DOHH2 (cell line): ENCODE measurements at regions not wholly inside any gene's neighbourhood (a gene's known extent, or its start where the extent isn't known, plus 50 kb on each side); places are given as distances from the start of the nearest gene placed in this dataset.

Experiments used
- CTCF ChIP-seq: fragments of 200-600 bp; sonication (generic); IDR thresholded peaks from one replicate; pipeline ENCODE4 v1.5.1; 2014; ENCODE audit warnings: antibody characterized with exemption, mild to moderate bottlenecking, low read depth, low read length; ENCODE audit not compliant: poor library complexity, severe bottlenecking
- EZH2phosphoT487 ChIP-seq: fragments of 200-600 bp; sonication (generic); IDR thresholded peaks from 2 replicates; pipeline ENCODE4 v1.6.1; 2017; ENCODE audit warnings: borderline replicate concordance, mild to moderate bottlenecking, antibody characterized with exemption, low read length, moderate library complexity, mixed read lengths

- TF ChIP-seq CTCF = no peak
- TF ChIP-seq EZH2phosphoT487 = no peak
These were observed 117.7 kb downstream of the C3orf38 start for GRCh38 chr3:88267441-88267840.
